Keratinocyte (primary cell): ENCODE measurements at regions not wholly inside any gene's neighbourhood (a gene's known extent, or its start where the extent isn't known, plus 50 kb on each side); places are given as distances from the start of the nearest gene placed in this dataset.

ENCODE experiments used
- DNase-seq: peaks from one replicate; pipeline ENCODE4 v3.0.0-alpha.2; 2011; ENCODE audit warnings: low read depth, missing footprints, low spot score
- FAIRE-seq: peaks from 2 replicates; lab custom pipeline; 2011; peaks lifted over from hg19 to GRCh38; lab: Jason Lieb, UNC
- H2AFZ ChIP-seq: 2 replicates; pipeline ENCODE4 v1.6.0; 2012; ENCODE audit warnings: low read length, control low read depth, inconsistent platforms; ENCODE audit not compliant: control insufficient read depth
- H3K27ac ChIP-seq: 2 replicates; pipeline ENCODE4 v1.5.1; 2011; ENCODE audit warnings: low read length; ENCODE audit not compliant: control insufficient read depth, insufficient read depth
- H3K27me3 ChIP-seq: 3 replicates; pipeline ENCODE4 v1.6.0; 2011; ENCODE audit warnings: low read length; ENCODE audit not compliant: control insufficient read depth, insufficient read depth; ENCODE audit errors: extremely low read depth
- H3K36me3 ChIP-seq, 2 experiments: 2 replicates in 1 of 2; 3 replicates in 1 of 2; pipeline ENCODE4 v1.5.1; 2011; ENCODE audit warnings: low read length in 2 of 2, mild to moderate bottlenecking in 1 of 2; ENCODE audit not compliant: control insufficient read depth in 2 of 2, insufficient read depth in 2 of 2; ENCODE audit errors: extremely low read depth in 1 of 2
- H3K4me1 ChIP-seq: 3 replicates; pipeline ENCODE4 v1.5.1; 2011; ENCODE audit warnings: low read length; ENCODE audit not compliant: control insufficient read depth, insufficient read depth; ENCODE audit errors: extremely low read depth
- H3K4me2 ChIP-seq: 3 replicates; pipeline ENCODE4 v1.6.0; 2011; ENCODE audit warnings: low read depth, low read length; ENCODE audit not compliant: control insufficient read depth, insufficient read depth; ENCODE audit errors: extremely low read depth
- H3K4me3 ChIP-seq, 3 experiments: fragments of 200-600 bp in 1 of 3; sonication (generic) in 1 of 3; 2 replicates in 2 of 3; 3 replicates in 1 of 3; pipeline ENCODE4 v1.5.1; 2011 to 2016; ENCODE audit warnings: low read length in 3 of 3, mild to moderate bottlenecking in 3 of 3, control low read depth in 2 of 3, inconsistent platforms in 1 of 3, low read depth in 1 of 3, mixed read lengths in 1 of 3, mixed run types in 1 of 3, moderate library complexity in 1 of 3; ENCODE audit not compliant: control insufficient read depth in 2 of 3, insufficient read depth in 2 of 3; ENCODE audit errors: extremely low read depth in 1 of 3
- H3K79me2 ChIP-seq: 2 replicates; pipeline ENCODE4 v1.6.0; 2012; ENCODE audit warnings: low read length; ENCODE audit not compliant: control insufficient read depth, insufficient read depth
- H3K9ac ChIP-seq: 3 replicates; pipeline ENCODE4 v1.6.0; 2011; ENCODE audit warnings: low read length; ENCODE audit not compliant: control insufficient read depth, insufficient read depth; ENCODE audit errors: extremely low read depth
- H3K9me1 ChIP-seq: 3 replicates; pipeline ENCODE4 v1.6.0; 2011; ENCODE audit warnings: low read length; ENCODE audit not compliant: control insufficient read depth, insufficient read depth; ENCODE audit errors: extremely low read depth
- H3K9me3 ChIP-seq: 2 replicates; pipeline ENCODE4 v1.5.1; 2012; ENCODE audit warnings: low read depth, low read length; ENCODE audit not compliant: control insufficient read depth
- H4K20me1 ChIP-seq: 3 replicates; pipeline ENCODE4 v1.6.0; 2011; ENCODE audit warnings: low read length; ENCODE audit not compliant: control insufficient read depth, insufficient read depth; ENCODE audit errors: extremely low read depth
- CTCF ChIP-seq, 3 experiments: IDR thresholded peaks in 1 of 3; conservative IDR thresholded peaks in 1 of 3; optimal IDR thresholded peaks in 1 of 3; 2 replicates in 2 of 3; 3 replicates in 1 of 3; pipeline versions ENCODE3 to v1.5.1; 2011; ENCODE audit warnings: low read length in 3 of 3, mild to moderate bottlenecking in 3 of 3, moderate library complexity in 2 of 3, control low read depth in 1 of 3, inconsistent platforms in 1 of 3; ENCODE audit not compliant: insufficient read depth in 2 of 3; ENCODE audit errors: extremely low read depth in 1 of 3
- EZH2 ChIP-seq: IDR thresholded peaks from one replicate; pipeline ENCODE4 v1.6.1; 2012; ENCODE audit warnings: inconsistent platforms, mild to moderate bottlenecking, low read length, moderate library complexity
- dilution Hi-C: fragments of 300-500 bp; cut with MboI; formaldehyde crosslinking; loops from one replicate; pipeline ENCODE4 v1.7.0; 2020; ENCODE audit warnings: low sequenced_read_pairs; ENCODE audit not compliant: extremely low pct_ligation_motif_present

GRCh38 chr1:87644033-87644578, 315.4 kb downstream of the LMO4 start:
- no peak overlapping the region for H3K4me2 ChIP-seq
- no peaks in the 10 kb centered on the region for H3K27me3 ChIP-seq
- no peak for TF ChIP-seq CTCF (optimal IDR thresholded peaks at IDR 0.05 in 1 of 3, IDR thresholded peaks at IDR 0.05 in 1 of 3, conservative IDR thresholded peaks at IDR 0.05 in 1 of 3; ENCODE audit: extremely low read depth in 1 of 3, insufficient read depth in 2 of 3, low read length in 3 of 3)
- no peak for TF ChIP-seq EZH2
- no peaks in the 10 kb centered on the region for H4K20me1 ChIP-seq
- no peak overlapping the region for H2AFZ ChIP-seq
- DNase-seq (no peak), FAIRE-seq (no peak)
- H3K9ac ChIP-seq: no peak overlapping the region
- H3K9me3 ChIP-seq: no peaks in the 10 kb centered on the region
- H3K27ac ChIP-seq: no peak overlapping the region
- no peaks in the 10 kb centered on the region for H3K79me2 ChIP-seq
- H3K4me3 ChIP-seq: no peak overlapping the region
- dilution Hi-C loops: no loop called here
- no peaks in the 10 kb centered on the region for H3K9me1 ChIP-seq
- H3K36me3 ChIP-seq: no peaks in the 10 kb centered on the region
- no peaks in the 10 kb centered on the region for H3K4me1 ChIP-seq

GRCh38 chr1:87644579-87645190, 316.0 kb downstream of the LMO4 start:
- Histone ChIP-seq H3K9me3 (no peaks in the 10 kb centered on the region), H3K36me3 (no peaks in the 10 kb centered on the region), H3K27me3 (no peaks in the 10 kb centered on the region), H3K27ac (no peak overlapping the region), H4K20me1 (no peaks in the 10 kb centered on the region), H2AFZ (no peak overlapping the region), H3K4me1 (no peaks in the 10 kb centered on the region), H3K4me3 (no peak overlapping the region), H3K9me1 (no peaks in the 10 kb centered on the region), H3K9ac (no peak overlapping the region), H3K4me2 (no peak overlapping the region), H3K79me2 (no peaks in the 10 kb centered on the region)
- FAIRE-seq (no peak), DNase-seq (no peak)
- no peak for TF ChIP-seq EZH2
- TF ChIP-seq CTCF (optimal IDR thresholded peaks at IDR 0.05 in 1 of 3, IDR thresholded peaks at IDR 0.05 in 1 of 3, conservative IDR thresholded peaks at IDR 0.05 in 1 of 3; ENCODE audit: extremely low read depth in 1 of 3, insufficient read depth in 2 of 3, low read length in 3 of 3): no peak
- dilution Hi-C loops: no loop called here
